ENCODE measurements at regions not wholly inside any gene's neighbourhood (a gene's known extent, or its start where the extent isn't known, plus 50 kb on each side); places are given as distances from the start of the nearest gene placed in this dataset.

- no peak overlapping the region for H3K27ac ChIP-seq
- TF ChIP-seq, protein P1, sequence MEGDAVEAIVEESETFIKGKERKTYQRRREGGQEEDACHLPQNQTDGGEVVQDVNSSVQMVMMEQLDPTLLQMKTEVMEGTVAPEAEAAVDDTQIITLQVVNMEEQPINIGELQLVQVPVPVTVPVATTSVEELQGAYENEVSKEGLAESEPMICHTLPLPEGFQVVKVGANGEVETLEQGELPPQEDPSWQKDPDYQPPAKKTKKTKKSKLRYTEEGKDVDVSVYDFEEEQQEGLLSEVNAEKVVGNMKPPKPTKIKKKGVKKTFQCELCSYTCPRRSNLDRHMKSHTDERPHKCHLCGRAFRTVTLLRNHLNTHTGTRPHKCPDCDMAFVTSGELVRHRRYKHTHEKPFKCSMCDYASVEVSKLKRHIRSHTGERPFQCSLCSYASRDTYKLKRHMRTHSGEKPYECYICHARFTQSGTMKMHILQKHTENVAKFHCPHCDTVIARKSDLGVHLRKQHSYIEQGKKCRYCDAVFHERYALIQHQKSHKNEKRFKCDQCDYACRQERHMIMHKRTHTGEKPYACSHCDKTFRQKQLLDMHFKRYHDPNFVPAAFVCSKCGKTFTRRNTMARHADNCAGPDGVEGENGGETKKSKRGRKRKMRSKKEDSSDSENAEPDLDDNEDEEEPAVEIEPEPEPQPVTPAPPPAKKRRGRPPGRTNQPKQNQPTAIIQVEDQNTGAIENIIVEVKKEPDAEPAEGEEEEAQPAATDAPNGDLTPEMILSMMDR (conservative IDR thresholded peaks at IDR 0.05): no peak
Measured at GRCh38 chr13:47190696-47191305, 293.9 kb upstream of the HTR2A start.

- H3K27ac ChIP-seq: no peak overlapping the region
- TF ChIP-seq, protein P1 (conservative IDR thresholded peaks at IDR 0.05): no peak
Measured at GRCh38 chr13:47188802-47189201, 291.9 kb upstream of the HTR2A start.

GRCh38 chr13:47186471-47186870 lies 289.6 kb upstream of the HTR2A start:
- no peak overlapping the region for H3K27ac ChIP-seq
- TF ChIP-seq, protein P1 (conservative IDR thresholded peaks at IDR 0.05): no peak

DNA sequence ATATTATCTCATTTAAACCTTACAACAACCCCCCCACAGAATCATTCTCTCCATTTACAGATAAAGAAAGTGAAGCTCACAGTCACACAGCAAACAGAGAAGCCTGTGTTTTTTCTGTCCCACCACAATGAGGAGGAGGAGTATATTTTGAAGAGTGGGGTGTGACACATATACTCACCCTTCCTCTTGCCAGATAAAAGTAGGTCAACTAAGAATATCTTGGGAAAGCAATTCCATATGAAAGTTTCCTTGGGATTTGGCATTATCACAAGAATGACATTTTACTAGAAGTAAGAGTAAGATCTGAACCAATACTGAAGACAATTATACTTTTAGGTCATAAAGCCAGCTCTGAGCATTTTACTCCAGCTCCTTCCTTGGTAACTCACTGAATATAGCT lies 287.5 kb upstream of the HTR2A start:
- TF ChIP-seq, protein P1 (conservative IDR thresholded peaks at IDR 0.05): no peak
- H3K27ac ChIP-seq: no peak overlapping the region

- H3K27ac ChIP-seq: no peak overlapping the region
- TF ChIP-seq, protein P1 (conservative IDR thresholded peaks at IDR 0.05): no peak
Measured at GRCh38 chr13:47179321-47179720, 282.5 kb upstream of the HTR2A start.

GRCh38 chr13:47178090-47178950 lies 281.5 kb upstream of the HTR2A start:
- TF ChIP-seq, protein P1 (conservative IDR thresholded peaks at IDR 0.05): no peak

GRCh38 chr13:47175172-47175866 lies 278.5 kb upstream of the HTR2A start:
- H3K27ac ChIP-seq: no peak overlapping the region
- TF ChIP-seq, protein P1 (conservative IDR thresholded peaks at IDR 0.05): no peak

More at GRCh38 chr13:47178090-47178950, 281.5 kb upstream of the HTR2A start:
- H3K27ac ChIP-seq: no peak overlapping the region
